Heart right ventricle (tissue), 16 donors: ENCODE measurements at regions not wholly inside any gene's neighbourhood (a gene's known extent, or its start where the extent isn't known, plus 50 kb on each side); places are given as distances from the start of the nearest gene placed in this dataset.

ENCODE experiments used
- ATAC-seq, 8 donors: fragments of 200-7000 bp; cut with Tn5 transposase; one replicate each; pipeline ENCODE4 v1.9.1; 2020; ENCODE audit warnings: mild to moderate bottlenecking in 8 of 8, moderate library complexity in 8 of 8, moderate number of reproducible peaks in 1 of 8
- DNase-seq, 2 donors: peaks; one replicate each; pipeline ENCODE4 v3.0.0-alpha.2; 2020
- H3K27ac ChIP-seq, 10 donors: fragments of 200-600 bp; sonication (generic) in 2 of 10; one replicate each; pipeline versions ENCODE4 v1.5.0 to v1.8.0; 2020 to 2022; ENCODE audit warnings: mild to moderate bottlenecking in 3 of 10
- H3K27me3 ChIP-seq, 7 donors: fragments of 200-600 bp; one replicate each; pipeline ENCODE4 v1.8.0; 2021 to 2022; ENCODE audit warnings: mild to moderate bottlenecking in 2 of 7
- H3K36me3 ChIP-seq, 9 donors: fragments of 200-600 bp; sonication (generic) in 1 of 9; one replicate each; pipeline versions ENCODE4 v1.5.0 to v1.8.0; 2020 to 2022; ENCODE audit warnings: mild to moderate bottlenecking in 2 of 9
- H3K4me1 ChIP-seq, 9 donors: fragments of 200-600 bp; sonication (generic) in 1 of 9; one replicate each; pipeline versions ENCODE4 v1.5.0 to v1.8.0; 2020 to 2022; ENCODE audit warnings: mild to moderate bottlenecking in 4 of 9
- H3K4me3 ChIP-seq, 10 donors: fragments of 200-600 bp; sonication (generic) in 2 of 10; one replicate each; pipeline versions ENCODE4 v1.5.0 to v1.8.0; 2020 to 2022; ENCODE audit warnings: mild to moderate bottlenecking in 7 of 10, moderate library complexity in 2 of 10
- H3K9me3 ChIP-seq, 11 donors: fragments of 200-600 bp in 10 of 11; sonication (generic) in 2 of 11; one replicate each; pipeline versions ENCODE4 v1.5.0 to v1.8.0; 2013 to 2022; ENCODE audit warnings: mild to moderate bottlenecking in 2 of 11, control low read depth in 1 of 11, moderate library complexity in 1 of 11
- CTCF ChIP-seq, 9 donors: fragments of 200-600 bp; sonication (generic) in 2 of 9; IDR thresholded peaks; one replicate each; pipeline versions ENCODE4 v1.5.0 to v1.8.0; 2021 to 2022; ENCODE audit warnings: antibody characterized with exemption in 9 of 9, mild to moderate bottlenecking in 5 of 9, moderate library complexity in 1 of 9
- WGBS, 2 donors: extraction: QIAGEN DNeasy Blood & Tissue Kit; methylation state at CpG; one replicate each; pipeline ENCODE4 v1.1.7; 2013; ENCODE audit warnings: inconsistent platforms in 1 of 2; 5-methylcytosine and 5-hydroxymethylcytosine counted together
- intact Hi-C, 10 donors: fragments of 100-400 bp; cut with DNase I; formaldehyde crosslinking; loops; one replicate each; pipeline versions ENCODE4 v1.11.1 to v1.14.2; 2022
- donor health status: Arrhythmogenic right ventricular cardiomyopathy.
- donor health status: ischemic (EF 13 %, LVEDD 7.1; RV severe dilation, severe dysfunction).
- donor health status: healthy with polysubstance abuse.
- donor health status: DM: no; HTN: yes; CAD: no.
- donor health status: DM: no; HTN: no; CAD: no.
- donor health status: ischemic (EF 25% LVEDD 6.9; RV normal size, moderate dysfunction).
- donor health status: ischemic (EF 25% LVEDD 5.7; RV mildly dilated, moderate dysfunction).
- donor health status: healthy.
- donor health status: DM: yes; HTN: yes; CAD: no.
- donor health status: Ischemic cardiomyopathy.
- donor health status: ischemic (EF 35%, LVEDD 5.7; RV mildly dilated, moderate dysfunction).
- donor health status: nonischemic (EF 11% LVEDD 7.7; RV severe dilation, severe dysfunction).
- donor health status: DM: yes; HTN: yes; CAD: no.
- donor health status: PGD.
- donor health status: ischemic (EF 29% LVEDD 5.4; RV normal size, mild dysfunction).
- donor health status: nonischemic (EF 23%, LVEDD 6.1; RV moderate dilation, normal function).

GRCh38 chr4:173807347-173807746 lies 277.3 kb upstream of the HAND2 start:
- ATAC-seq: peak in 4 of 8 donors; percentile 43 to 87 (median 80)
- Histone ChIP-seq H3K4me3 (no peak overlapping the region), H3K36me3 (no peaks in the 10 kb centered on the region), H3K9me3 (no peaks in the 10 kb centered on the region), H3K4me1 (no peaks in the 10 kb centered on the region), H3K27me3 (no peaks in the 10 kb centered on the region), H3K27ac (no peak overlapping the region)
- 66 to 78% methylated on average over 2 of the region's 2 CpGs for WGBS, 2 donors
- peak in 1 of 2 donors; percentile 7 for DNase-seq
- no peak for TF ChIP-seq CTCF (IDR thresholded peaks at IDR 0.05)
- intact Hi-C loops: no loop called here

DNA sequence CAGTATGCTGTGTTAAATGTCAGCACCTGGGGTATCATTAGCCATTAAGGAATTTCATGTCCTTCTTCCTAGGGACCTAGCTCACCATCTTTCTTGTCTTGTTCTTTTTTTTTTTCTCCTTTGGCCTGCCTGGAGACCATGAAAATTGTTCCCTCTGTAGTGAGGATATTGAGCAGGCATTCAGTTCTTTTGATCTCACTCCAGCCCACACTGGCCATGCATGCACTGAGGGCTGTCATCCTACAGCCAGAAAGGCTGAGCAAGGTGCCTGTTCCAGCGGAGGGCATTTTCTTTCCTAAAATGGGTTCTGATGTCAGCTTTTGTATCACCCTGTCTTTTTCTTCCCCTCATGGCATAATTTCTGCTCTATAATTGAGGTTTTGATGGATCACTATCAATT lies 275.9 kb upstream of the HAND2 start:
- Histone ChIP-seq H3K27me3 (no peaks in the 10 kb centered on the region), H3K4me3 (no peak overlapping the region), H3K9me3 (no peaks in the 10 kb centered on the region), H3K36me3 (no peaks in the 10 kb centered on the region), H3K27ac (no peak overlapping the region), H3K4me1 (no peaks in the 10 kb centered on the region)
- DNase-seq: no peak
- no peak for ATAC-seq
- WGBS, 2 donors: 89 to 90% methylated on average over 1 of the region's 1 CpG
- no peak for TF ChIP-seq CTCF (IDR thresholded peaks at IDR 0.05)
- intact Hi-C loops: no loop called here

- no peak overlapping the region for H3K27ac ChIP-seq
- H3K4me1 ChIP-seq: no peaks in the 10 kb centered on the region
- intact Hi-C loops: no loop called here
- H3K4me3 ChIP-seq: no peak overlapping the region
- no peaks in the 10 kb centered on the region for H3K36me3 ChIP-seq
- no peak for DNase-seq
- no peaks in the 10 kb centered on the region for H3K27me3 ChIP-seq
- no peak for ATAC-seq
- H3K9me3 ChIP-seq: no peaks in the 10 kb centered on the region
- no peak for TF ChIP-seq CTCF (IDR thresholded peaks at IDR 0.05)
These were observed 272.6 kb upstream of the HAND2 start for GRCh38 chr4:173802662-173803022.

DNA sequence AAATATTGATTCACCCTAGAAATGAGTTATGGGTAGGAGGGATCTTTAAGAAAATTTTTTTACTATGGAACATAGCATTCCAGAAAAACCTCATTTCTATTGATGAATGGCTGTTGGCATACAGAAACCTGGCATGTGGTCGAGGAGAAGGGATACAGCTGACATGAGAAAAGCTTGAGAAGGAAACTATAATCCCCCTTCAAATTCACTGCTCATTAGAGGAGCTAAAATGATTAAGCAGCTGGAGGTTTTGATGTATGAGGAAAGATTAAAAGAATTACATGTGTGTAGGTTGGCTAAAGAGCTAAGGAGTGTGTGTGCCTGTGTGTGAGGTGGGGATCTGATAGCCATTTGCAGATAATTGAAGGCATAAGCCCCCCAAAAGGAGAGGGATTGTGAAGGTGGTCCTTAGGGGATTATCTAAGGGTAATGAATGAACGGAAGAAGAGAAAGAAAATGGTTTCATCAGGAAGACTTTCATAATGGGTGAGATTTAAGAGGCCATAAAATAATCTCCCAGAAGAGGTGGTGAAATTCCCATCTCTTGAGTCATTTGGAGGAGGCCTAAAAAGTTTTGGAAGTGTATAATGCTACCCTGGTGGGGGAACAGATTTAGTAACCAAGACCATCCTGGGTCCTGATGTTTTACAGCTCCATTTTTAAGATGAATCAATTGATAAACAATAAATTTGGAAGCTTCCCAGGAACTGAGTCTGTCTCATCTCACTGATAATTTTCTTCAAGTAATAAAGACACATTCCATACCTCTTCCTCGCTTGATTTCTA lies 272.0 kb upstream of the HAND2 start:
- intact Hi-C loops: no loop called here
- DNase-seq: no peak
- TF ChIP-seq CTCF (IDR thresholded peaks at IDR 0.05): no peak
- no peak for ATAC-seq
- no peaks in the 10 kb centered on the region for H3K9me3 ChIP-seq
- H3K4me1 ChIP-seq: no peaks in the 10 kb centered on the region
- H3K4me3 ChIP-seq: no peak overlapping the region
- WGBS, 2 donors: 58 to 73% methylated on average over 3 of the region's 3 CpGs
- H3K27me3 ChIP-seq: no peaks in the 10 kb centered on the region
- H3K27ac ChIP-seq: no peak overlapping the region
- no peaks in the 10 kb centered on the region for H3K36me3 ChIP-seq
